ENCODE measurements at regions not wholly inside any gene's neighbourhood (a gene's known extent, or its start where the extent isn't known, plus 50 kb on each side); places are given as distances from the start of the nearest gene placed in this dataset.
"Not testable (repeated sequence)": the region's sequence is repeated elsewhere in the genome, so short reads cannot be mapped to it uniquely, and the experiment has no call there.

- H3K27ac ChIP-seq (ENCODE audit: low read depth, low read length, severe bottlenecking), result no peak overlapping the region
- WGBS, 2 experiments (ENCODE audit: insufficient coverage in 2 of 2), result no CpG with 5 or more reads among the region's 1 CpG
- no peaks in the 10 kb centered on the region for H3K36me3 ChIP-seq (ENCODE audit: control insufficient read depth, insufficient read depth, low read length)
- no peak overlapping the region for H3K4me3 ChIP-seq (ENCODE audit: extremely low read depth, insufficient read depth, low read length, poor library complexity, severe bottlenecking)
- no peaks in the 10 kb centered on the region for H3K4me1 ChIP-seq (ENCODE audit: control insufficient read depth, insufficient read depth, low read length, poor library complexity, severe bottlenecking)
- no peaks in the 10 kb centered on the region for H3K9me3 ChIP-seq (ENCODE audit: control insufficient read depth, low read length)
Observed at GRCh38 chr2:114252713-114253112, 189.7 kb upstream of the DPP10 start.

- WGBS, 2 experiments (ENCODE audit: insufficient coverage in 2 of 2), result 100% methylated on average over 1 of the region's 2 CpGs; no CpG with 5 or more reads in 1 of the 2 experiments
- Histone ChIP-seq H3K4me3 (ENCODE audit: extremely low read depth, insufficient read depth, low read length, poor library complexity, severe bottlenecking) (no peak overlapping the region), H3K9me3 (ENCODE audit: control insufficient read depth, low read length) (no peaks in the 10 kb centered on the region), H3K4me1 (ENCODE audit: control insufficient read depth, insufficient read depth, low read length, poor library complexity, severe bottlenecking) (no peaks in the 10 kb centered on the region), H3K36me3 (ENCODE audit: control insufficient read depth, insufficient read depth, low read length) (no peaks in the 10 kb centered on the region), H3K27ac (ENCODE audit: low read depth, low read length, severe bottlenecking) (no peak overlapping the region)
Observed at GRCh38 chr2:114254875-114255274, 187.6 kb upstream of the DPP10 start.

GRCh38 chr2:114259389-114259788 is 183.1 kb upstream of the DPP10 start:
- Histone ChIP-seq H3K27ac (ENCODE audit: low read depth, low read length, severe bottlenecking) (no peak overlapping the region), H3K4me1 (ENCODE audit: control insufficient read depth, insufficient read depth, low read length, poor library complexity, severe bottlenecking) (no peaks in the 10 kb centered on the region), H3K9me3 (ENCODE audit: control insufficient read depth, low read length) (no peaks in the 10 kb centered on the region), H3K4me3 (ENCODE audit: extremely low read depth, insufficient read depth, low read length, poor library complexity, severe bottlenecking) (no peak overlapping the region), H3K36me3 (ENCODE audit: control insufficient read depth, insufficient read depth, low read length) (no peaks in the 10 kb centered on the region)
- 86 to 94% methylated on average over 3 of the region's 3 CpGs for WGBS, 2 experiments (ENCODE audit: insufficient coverage in 2 of 2)

GRCh38 chr2:114261366-114261765 is 181.1 kb upstream of the DPP10 start:
- Histone ChIP-seq H3K27ac (ENCODE audit: low read depth, low read length, severe bottlenecking) (no peak overlapping the region), H3K9me3 (ENCODE audit: control insufficient read depth, low read length) (no peaks in the 10 kb centered on the region), H3K4me1 (ENCODE audit: control insufficient read depth, insufficient read depth, low read length, poor library complexity, severe bottlenecking) (no peaks in the 10 kb centered on the region), H3K4me3 (ENCODE audit: extremely low read depth, insufficient read depth, low read length, poor library complexity, severe bottlenecking) (no peak overlapping the region), H3K36me3 (ENCODE audit: control insufficient read depth, insufficient read depth, low read length) (no peaks in the 10 kb centered on the region)

- no peaks in the 10 kb centered on the region for H3K4me1 ChIP-seq (ENCODE audit: control insufficient read depth, insufficient read depth, low read length, poor library complexity, severe bottlenecking)
- H3K4me3 ChIP-seq (ENCODE audit: extremely low read depth, insufficient read depth, low read length, poor library complexity, severe bottlenecking), result no peak overlapping the region
- no peaks in the 10 kb centered on the region for H3K9me3 ChIP-seq (ENCODE audit: control insufficient read depth, low read length)
- 85 to 89% methylated on average over 3 to 4 of the region's 4 CpGs for WGBS, 2 experiments (ENCODE audit: insufficient coverage in 2 of 2)
- no peaks in the 10 kb centered on the region for H3K36me3 ChIP-seq (ENCODE audit: control insufficient read depth, insufficient read depth, low read length)
- H3K27ac ChIP-seq (ENCODE audit: low read depth, low read length, severe bottlenecking), result no peak overlapping the region
Observed at GRCh38 chr2:114265261-114265660, 177.2 kb upstream of the DPP10 start.

GRCh38 chr2:114274957-114275356 is 167.5 kb upstream of the DPP10 start:
- H3K4me1 ChIP-seq (ENCODE audit: control insufficient read depth, insufficient read depth, low read length, poor library complexity, severe bottlenecking), result no peaks in the 10 kb centered on the region
- no peaks in the 10 kb centered on the region for H3K36me3 ChIP-seq (ENCODE audit: control insufficient read depth, insufficient read depth, low read length)
- peaks cover 4% of the 10 kb centered on the region for H3K9me3 ChIP-seq (ENCODE audit: control insufficient read depth, low read length)
- H3K27ac ChIP-seq (ENCODE audit: low read depth, low read length, severe bottlenecking), result no peak overlapping the region
- H3K4me3 ChIP-seq (ENCODE audit: extremely low read depth, insufficient read depth, low read length, poor library complexity, severe bottlenecking), result no peak overlapping the region

- Histone ChIP-seq H3K4me1 (ENCODE audit: control insufficient read depth, insufficient read depth, low read length, poor library complexity, severe bottlenecking) (no peaks in the 10 kb centered on the region), H3K4me3 (ENCODE audit: extremely low read depth, insufficient read depth, low read length, poor library complexity, severe bottlenecking) (no peak overlapping the region)
- WGBS, 2 experiments (ENCODE audit: insufficient coverage in 2 of 2), result 100% methylated on average over 1 of the region's 2 CpGs; no CpG with 5 or more reads in 1 of the 2 experiments
Observed at GRCh38 chr2:114281188-114281587, 161.3 kb upstream of the DPP10 start.

GRCh38 chr2:114283774-114284173 is 158.7 kb upstream of the DPP10 start:
- no peak overlapping the region for H3K27ac ChIP-seq (ENCODE audit: low read depth, low read length, severe bottlenecking)
- no peaks in the 10 kb centered on the region for H3K9me3 ChIP-seq (ENCODE audit: control insufficient read depth, low read length)
- H3K4me1 ChIP-seq (ENCODE audit: control insufficient read depth, insufficient read depth, low read length, poor library complexity, severe bottlenecking), result no peaks in the 10 kb centered on the region
- H3K4me3 ChIP-seq (ENCODE audit: extremely low read depth, insufficient read depth, low read length, poor library complexity, severe bottlenecking), result no peak overlapping the region
- H3K36me3 ChIP-seq (ENCODE audit: control insufficient read depth, insufficient read depth, low read length), result no peaks in the 10 kb centered on the region
- WGBS, 2 experiments (ENCODE audit: insufficient coverage in 2 of 2), result 86 to 94% methylated on average over 2 to 3 of the region's 5 CpGs

More at GRCh38 chr2:114281188-114281587, 161.3 kb upstream of the DPP10 start:
- no peaks in the 10 kb centered on the region for H3K9me3 ChIP-seq (ENCODE audit: control insufficient read depth, low read length)
- no peaks in the 10 kb centered on the region for H3K36me3 ChIP-seq (ENCODE audit: control insufficient read depth, insufficient read depth, low read length)
- no peak overlapping the region for H3K27ac ChIP-seq (ENCODE audit: low read depth, low read length, severe bottlenecking)

GRCh38 chr2:114286438-114286837 is 156.0 kb upstream of the DPP10 start:
- Histone ChIP-seq H3K36me3 (ENCODE audit: control insufficient read depth, insufficient read depth, low read length) (no peaks in the 10 kb centered on the region), H3K4me1 (ENCODE audit: control insufficient read depth, insufficient read depth, low read length, poor library complexity, severe bottlenecking) (no peaks in the 10 kb centered on the region), H3K4me3 (ENCODE audit: extremely low read depth, insufficient read depth, low read length, poor library complexity, severe bottlenecking) (no peak overlapping the region), H3K27ac (ENCODE audit: low read depth, low read length, severe bottlenecking) (no peak overlapping the region), H3K9me3 (ENCODE audit: control insufficient read depth, low read length) (no peaks in the 10 kb centered on the region)
- WGBS, 2 experiments (ENCODE audit: insufficient coverage in 2 of 2), result 81 to 88% methylated on average over 5 to 7 of the region's 8 CpGs

- H3K27ac ChIP-seq (ENCODE audit: low read depth, low read length, severe bottlenecking), result no peak overlapping the region
- H3K4me3 ChIP-seq (ENCODE audit: extremely low read depth, insufficient read depth, low read length, poor library complexity, severe bottlenecking), result no peak overlapping the region
- H3K4me1 ChIP-seq (ENCODE audit: control insufficient read depth, insufficient read depth, low read length, poor library complexity, severe bottlenecking), result no peaks in the 10 kb centered on the region
- H3K9me3 ChIP-seq (ENCODE audit: control insufficient read depth, low read length), result no peaks in the 10 kb centered on the region
- no peaks in the 10 kb centered on the region for H3K36me3 ChIP-seq (ENCODE audit: control insufficient read depth, insufficient read depth, low read length)
- WGBS, 2 experiments (ENCODE audit: insufficient coverage in 2 of 2), result 94 to 100% methylated on average over 2 of the region's 5 CpGs
Observed at GRCh38 chr2:114293355-114293754, 149.1 kb upstream of the DPP10 start.

- no peaks in the 10 kb centered on the region for H3K9me3 ChIP-seq (ENCODE audit: control insufficient read depth, low read length)
- no peak overlapping the region for H3K27ac ChIP-seq (ENCODE audit: low read depth, low read length, severe bottlenecking)
- no peaks in the 10 kb centered on the region for H3K4me1 ChIP-seq (ENCODE audit: control insufficient read depth, insufficient read depth, low read length, poor library complexity, severe bottlenecking)
- WGBS, 2 experiments (ENCODE audit: insufficient coverage in 2 of 2), result 56 to 61% methylated on average over 5 to 6 of the region's 6 CpGs
- H3K4me3 ChIP-seq (ENCODE audit: extremely low read depth, insufficient read depth, low read length, poor library complexity, severe bottlenecking), result no peak overlapping the region
- H3K36me3 ChIP-seq (ENCODE audit: control insufficient read depth, insufficient read depth, low read length), result no peaks in the 10 kb centered on the region
Observed at GRCh38 chr2:114294741-114295140, 147.7 kb upstream of the DPP10 start.

GRCh38 chr2:114300351-114300750 is 142.1 kb upstream of the DPP10 start:
- WGBS, 2 experiments (ENCODE audit: insufficient coverage in 2 of 2), result 90 to 100% methylated on average over 1 to 2 of the region's 3 CpGs
- not testable (repeated sequence) for H3K4me3 ChIP-seq (ENCODE audit: extremely low read depth, insufficient read depth, low read length, poor library complexity, severe bottlenecking); H3K27ac ChIP-seq (ENCODE audit: low read depth, low read length, severe bottlenecking); H3K9me3 ChIP-seq (ENCODE audit: control insufficient read depth, low read length); H3K36me3 ChIP-seq (ENCODE audit: control insufficient read depth, insufficient read depth, low read length); H3K4me1 ChIP-seq (ENCODE audit: control insufficient read depth, insufficient read depth, low read length, poor library complexity, severe bottlenecking)
